ENCODE measurements at regions not wholly inside any gene's neighbourhood (a gene's known extent, or its start where the extent isn't known, plus 50 kb on each side); places are given as distances from the start of the nearest gene placed in this dataset.

GRCh38 chr11:109911488-109911887 is 181.7 kb upstream of the ZC3H12C start:
- TF ChIP-seq POLR2A (IDR thresholded peaks at IDR 0.05; ENCODE audit: extremely low read depth, insufficient read length) (no peak), CTCF (IDR thresholded peaks at IDR 0.05; ENCODE audit: low read depth, low read length) (no peak)
